ENCODE measurements at regions not wholly inside any gene's neighbourhood (a gene's known extent, or its start where the extent isn't known, plus 50 kb on each side); places are given as distances from the start of the nearest gene placed in this dataset.
"Not testable (repeated sequence)": the region's sequence is repeated elsewhere in the genome, so short reads cannot be mapped to it uniquely, and the experiment has no call there.

DNA sequence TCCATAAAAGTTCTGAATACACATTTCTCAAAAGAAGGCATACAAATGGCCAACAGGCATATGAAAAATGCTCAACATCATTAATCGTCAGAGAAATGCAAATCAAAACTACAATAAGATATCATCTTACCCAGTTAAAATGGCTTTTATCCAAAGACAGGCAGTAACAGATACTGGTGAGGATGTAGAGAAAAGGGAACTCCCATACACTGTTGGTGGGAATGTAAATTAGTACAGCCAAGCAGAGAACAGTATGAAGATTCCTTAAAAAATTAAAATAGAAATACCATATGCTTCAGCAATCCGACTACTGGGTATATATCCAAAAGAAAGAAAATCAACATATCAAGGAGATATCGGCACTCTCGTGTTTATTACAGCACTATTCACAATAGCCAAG lies 1312.5 kb downstream of the DSC3 start:
- Histone ChIP-seq H3K4me3 (ENCODE audit: insufficient read depth, low read depth, low read length) (no peak overlapping the region), H3K4me1 (ENCODE audit: control insufficient read depth, insufficient read depth, low read length) (no peaks in the 10 kb centered on the region), H3K27ac (ENCODE audit: insufficient read depth, low read depth, low read length, poor library complexity, severe bottlenecking) (no peak overlapping the region), H3K9me3 (ENCODE audit: control insufficient read depth, low read length) (no peaks in the 10 kb centered on the region), H3K27me3 (ENCODE audit: control insufficient read depth, insufficient read depth, low read length, poor library complexity, severe bottlenecking) (no peaks in the 10 kb centered on the region), H3K36me3 (ENCODE audit: control insufficient read depth, insufficient read depth, low read length) (no peaks in the 10 kb centered on the region)
- WGBS, 2 experiments = 93 to 95% methylated on average over 4 of the region's 4 CpGs

DNA sequence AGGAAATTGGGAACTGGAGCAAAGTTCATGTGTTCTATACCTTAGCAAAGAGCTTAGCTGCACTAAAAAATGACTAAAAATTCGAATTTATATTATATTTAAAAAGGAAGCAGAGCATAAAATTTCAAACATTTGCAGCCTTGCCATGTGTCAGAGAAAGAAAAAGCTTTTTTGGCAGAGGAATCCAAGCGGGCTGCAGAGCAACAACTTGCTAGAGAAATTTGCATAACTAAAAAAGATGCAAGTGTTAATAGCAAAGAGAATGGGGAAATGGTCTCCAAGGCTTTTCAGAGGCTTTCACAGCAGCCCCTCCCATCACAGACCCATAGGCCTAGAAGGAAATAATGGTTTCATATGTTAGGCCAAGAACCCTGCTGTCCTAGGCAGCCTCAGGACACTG lies 1315.9 kb downstream of the DSC3 start:
- no peaks in the 10 kb centered on the region for H3K4me1 ChIP-seq (ENCODE audit: control insufficient read depth, insufficient read depth, low read length)
- no peak overlapping the region for H3K27ac ChIP-seq (ENCODE audit: insufficient read depth, low read depth, low read length, poor library complexity, severe bottlenecking)
- no peak overlapping the region for H3K4me3 ChIP-seq (ENCODE audit: insufficient read depth, low read depth, low read length)
- WGBS, 2 experiments = 25 to 57% methylated on average over 1 to 2 of the region's 2 CpGs
- no peaks in the 10 kb centered on the region for H3K9me3 ChIP-seq (ENCODE audit: control insufficient read depth, low read length)
- H3K27me3 ChIP-seq (ENCODE audit: control insufficient read depth, insufficient read depth, low read length, poor library complexity, severe bottlenecking) = no peaks in the 10 kb centered on the region
- no peaks in the 10 kb centered on the region for H3K36me3 ChIP-seq (ENCODE audit: control insufficient read depth, insufficient read depth, low read length)

- H3K27me3 ChIP-seq (ENCODE audit: control insufficient read depth, insufficient read depth, low read length, poor library complexity, severe bottlenecking); H3K9me3 ChIP-seq (ENCODE audit: control insufficient read depth, low read length); H3K27ac ChIP-seq (ENCODE audit: insufficient read depth, low read depth, low read length, poor library complexity, severe bottlenecking); H3K36me3 ChIP-seq (ENCODE audit: control insufficient read depth, insufficient read depth, low read length); H3K4me1 ChIP-seq (ENCODE audit: control insufficient read depth, insufficient read depth, low read length); H3K4me3 ChIP-seq (ENCODE audit: insufficient read depth, low read depth, low read length): not testable (repeated sequence)
- 93% methylated on average over 18 to 21 of the region's 21 CpGs for WGBS, 2 experiments
Measured at GRCh38 chr18:29723486-29723885, 1319.1 kb downstream of the DSC3 start.

- H3K4me3 ChIP-seq (ENCODE audit: insufficient read depth, low read depth, low read length); H3K36me3 ChIP-seq (ENCODE audit: control insufficient read depth, insufficient read depth, low read length); H3K9me3 ChIP-seq (ENCODE audit: control insufficient read depth, low read length); H3K27me3 ChIP-seq (ENCODE audit: control insufficient read depth, insufficient read depth, low read length, poor library complexity, severe bottlenecking); H3K27ac ChIP-seq (ENCODE audit: insufficient read depth, low read depth, low read length, poor library complexity, severe bottlenecking); H3K4me1 ChIP-seq (ENCODE audit: control insufficient read depth, insufficient read depth, low read length): not testable (repeated sequence)
- WGBS, 2 experiments = 92 to 95% methylated on average over 8 of the region's 8 CpGs
Measured at GRCh38 chr18:29715960-29716359, 1326.6 kb downstream of the DSC3 start.

GRCh38 chr18:29712785-29713184 lies 1329.8 kb downstream of the DSC3 start:
- Histone ChIP-seq H3K36me3 (ENCODE audit: control insufficient read depth, insufficient read depth, low read length) (no peaks in the 10 kb centered on the region), H3K27me3 (ENCODE audit: control insufficient read depth, insufficient read depth, low read length, poor library complexity, severe bottlenecking) (no peaks in the 10 kb centered on the region)
- 94 to 96% methylated on average over 5 of the region's 5 CpGs for WGBS, 2 experiments

DNA sequence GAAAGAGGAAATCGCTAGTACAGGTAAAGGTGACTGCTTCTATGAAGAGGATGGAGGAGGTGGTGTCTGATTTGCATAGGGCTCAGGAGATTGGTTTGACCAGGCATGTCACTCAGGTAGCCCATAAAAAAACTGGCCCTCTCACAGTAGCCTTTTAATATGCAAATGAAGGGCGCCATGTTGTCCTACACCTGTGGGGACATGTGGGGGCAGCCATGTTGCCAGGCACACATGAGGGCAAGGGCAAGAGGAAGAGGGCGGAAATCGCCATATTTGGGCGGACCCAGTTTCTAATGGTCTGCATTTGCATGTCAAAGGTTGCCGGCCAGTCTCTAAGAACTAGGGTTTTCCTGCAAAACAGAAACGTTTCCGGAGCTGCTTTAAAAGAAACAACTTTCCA lies 1330.6 kb downstream of the DSC3 start:
- Histone ChIP-seq H3K4me3 (ENCODE audit: insufficient read depth, low read depth, low read length) (no peak overlapping the region), H3K9me3 (ENCODE audit: control insufficient read depth, low read length) (no peaks in the 10 kb centered on the region), H3K36me3 (ENCODE audit: control insufficient read depth, insufficient read depth, low read length) (no peaks in the 10 kb centered on the region), H3K4me1 (ENCODE audit: control insufficient read depth, insufficient read depth, low read length) (no peaks in the 10 kb centered on the region), H3K27ac (ENCODE audit: insufficient read depth, low read depth, low read length, poor library complexity, severe bottlenecking) (no peak overlapping the region), H3K27me3 (ENCODE audit: control insufficient read depth, insufficient read depth, low read length, poor library complexity, severe bottlenecking) (no peaks in the 10 kb centered on the region)
- 82 to 85% methylated on average over 8 of the region's 8 CpGs for WGBS, 2 experiments

More at GRCh38 chr18:29712785-29713184, 1329.8 kb downstream of the DSC3 start:
- H3K4me1 ChIP-seq (ENCODE audit: control insufficient read depth, insufficient read depth, low read length) = no peaks in the 10 kb centered on the region
- no peaks in the 10 kb centered on the region for H3K9me3 ChIP-seq (ENCODE audit: control insufficient read depth, low read length)
- no peak overlapping the region for H3K4me3 ChIP-seq (ENCODE audit: insufficient read depth, low read depth, low read length)
- no peak overlapping the region for H3K27ac ChIP-seq (ENCODE audit: insufficient read depth, low read depth, low read length, poor library complexity, severe bottlenecking)

DNA sequence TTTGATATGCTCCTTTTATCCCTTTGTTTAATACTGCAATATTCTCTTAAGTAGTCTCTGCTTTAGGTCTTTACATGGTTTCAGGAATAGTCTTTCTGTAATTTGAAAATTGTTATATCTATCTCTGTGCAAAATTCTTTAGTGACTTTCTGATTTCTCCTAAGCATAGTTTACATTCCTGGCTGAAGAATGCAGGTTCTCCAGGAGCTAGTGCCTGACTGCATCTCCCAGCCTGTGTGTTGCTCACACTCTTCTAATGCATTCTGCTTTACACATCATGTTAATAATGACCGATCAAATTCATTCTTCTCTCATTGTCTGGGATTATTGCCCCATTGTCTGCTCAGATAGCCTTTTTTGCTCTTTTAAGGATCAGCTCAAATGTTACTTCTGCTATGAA lies 1349.2 kb downstream of the DSC3 start:
- WGBS, 2 experiments = 95 to 96% methylated on average over 1 of the region's 1 CpG
- no peaks in the 10 kb centered on the region for H3K9me3 ChIP-seq (ENCODE audit: control insufficient read depth, low read length)
- H3K4me3 ChIP-seq (ENCODE audit: insufficient read depth, low read depth, low read length) = no peak overlapping the region
- no peaks in the 10 kb centered on the region for H3K36me3 ChIP-seq (ENCODE audit: control insufficient read depth, insufficient read depth, low read length)
- H3K4me1 ChIP-seq (ENCODE audit: control insufficient read depth, insufficient read depth, low read length) = no peaks in the 10 kb centered on the region
- H3K27ac ChIP-seq (ENCODE audit: insufficient read depth, low read depth, low read length, poor library complexity, severe bottlenecking) = no peak overlapping the region
- H3K27me3 ChIP-seq (ENCODE audit: control insufficient read depth, insufficient read depth, low read length, poor library complexity, severe bottlenecking) = no peaks in the 10 kb centered on the region

DNA sequence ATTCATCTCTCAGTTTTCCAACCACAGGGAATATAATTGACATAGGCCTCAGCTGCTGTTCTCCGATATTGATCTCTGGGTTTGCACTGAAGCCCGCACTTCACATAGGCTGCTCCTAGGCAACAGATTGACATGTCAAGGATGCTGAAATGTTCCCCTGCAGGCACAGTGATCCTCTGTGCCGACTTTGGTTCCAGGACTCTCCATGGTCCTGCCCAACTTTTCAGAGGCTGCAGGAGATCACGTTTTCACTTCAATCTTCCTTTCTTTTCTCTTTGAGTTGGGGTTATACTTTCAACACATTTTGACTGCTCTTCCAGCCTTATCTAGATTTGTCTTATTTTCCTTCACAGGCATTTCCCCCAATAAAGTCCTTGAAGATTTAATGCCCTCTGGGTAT lies 1361.0 kb downstream of the DSC3 start:
- Histone ChIP-seq H3K27me3 (ENCODE audit: control insufficient read depth, insufficient read depth, low read length, poor library complexity, severe bottlenecking) (no peaks in the 10 kb centered on the region), H3K4me1 (ENCODE audit: control insufficient read depth, insufficient read depth, low read length) (no peaks in the 10 kb centered on the region), H3K36me3 (ENCODE audit: control insufficient read depth, insufficient read depth, low read length) (no peaks in the 10 kb centered on the region), H3K27ac (ENCODE audit: insufficient read depth, low read depth, low read length, poor library complexity, severe bottlenecking) (no peak overlapping the region), H3K4me3 (ENCODE audit: insufficient read depth, low read depth, low read length) (no peak overlapping the region), H3K9me3 (ENCODE audit: control insufficient read depth, low read length) (no peaks in the 10 kb centered on the region)
- WGBS, 2 experiments = 89 to 93% methylated on average over 4 of the region's 4 CpGs

GRCh38 chr18:29664278-29665036 lies 1378.1 kb downstream of the DSC3 start:
- Histone ChIP-seq H3K36me3 (ENCODE audit: control insufficient read depth, insufficient read depth, low read length) (no peaks in the 10 kb centered on the region), H3K27ac (ENCODE audit: insufficient read depth, low read depth, low read length, poor library complexity, severe bottlenecking) (no peak overlapping the region), H3K27me3 (ENCODE audit: control insufficient read depth, insufficient read depth, low read length, poor library complexity, severe bottlenecking) (no peaks in the 10 kb centered on the region), H3K4me1 (ENCODE audit: control insufficient read depth, insufficient read depth, low read length) (no peaks in the 10 kb centered on the region), H3K4me3 (ENCODE audit: insufficient read depth, low read depth, low read length) (no peak overlapping the region), H3K9me3 (ENCODE audit: control insufficient read depth, low read length) (no peaks in the 10 kb centered on the region)
- WGBS, 2 experiments = 60 to 100% methylated on average over 1 to 3 of the region's 4 CpGs

GRCh38 chr18:29661924-29662323 lies 1380.6 kb downstream of the DSC3 start:
- H3K4me3 ChIP-seq (ENCODE audit: insufficient read depth, low read depth, low read length) = no peak overlapping the region
- WGBS, 2 experiments = 85 to 92% methylated on average over 2 of the region's 3 CpGs

DNA sequence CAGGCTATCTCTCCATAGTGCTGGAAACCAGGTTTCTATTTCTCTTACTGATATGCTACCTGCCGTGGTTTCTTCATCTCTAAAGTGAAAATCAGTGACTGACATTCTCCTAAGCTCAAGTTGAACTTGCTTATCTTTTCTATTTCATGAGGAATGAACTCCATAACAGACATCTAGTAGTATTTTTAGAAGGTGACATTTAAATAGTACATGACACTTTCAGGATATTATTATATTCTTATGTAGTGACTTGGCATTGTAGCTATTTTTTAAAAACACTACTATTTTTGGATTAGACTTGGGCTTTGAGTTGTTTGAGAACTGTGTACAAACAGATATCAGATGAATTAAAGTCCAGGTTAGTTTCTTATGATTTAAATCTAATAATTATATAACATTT lies 1381.8 kb downstream of the DSC3 start:
- H3K9me3 ChIP-seq (ENCODE audit: control insufficient read depth, low read length) = no peaks in the 10 kb centered on the region
- H3K4me3 ChIP-seq (ENCODE audit: insufficient read depth, low read depth, low read length) = no peak overlapping the region
- no peak overlapping the region for H3K27ac ChIP-seq (ENCODE audit: insufficient read depth, low read depth, low read length, poor library complexity, severe bottlenecking)
- no peaks in the 10 kb centered on the region for H3K36me3 ChIP-seq (ENCODE audit: control insufficient read depth, insufficient read depth, low read length)
- 87 to 89% methylated on average over 1 of the region's 1 CpG for WGBS, 2 experiments
- no peaks in the 10 kb centered on the region for H3K27me3 ChIP-seq (ENCODE audit: control insufficient read depth, insufficient read depth, low read length, poor library complexity, severe bottlenecking)
- no peaks in the 10 kb centered on the region for H3K4me1 ChIP-seq (ENCODE audit: control insufficient read depth, insufficient read depth, low read length)

More at GRCh38 chr18:29661924-29662323, 1380.6 kb downstream of the DSC3 start:
- H3K36me3 ChIP-seq (ENCODE audit: control insufficient read depth, insufficient read depth, low read length) = no peaks in the 10 kb centered on the region
- H3K4me1 ChIP-seq (ENCODE audit: control insufficient read depth, insufficient read depth, low read length) = no peaks in the 10 kb centered on the region
- no peak overlapping the region for H3K27ac ChIP-seq (ENCODE audit: insufficient read depth, low read depth, low read length, poor library complexity, severe bottlenecking)
- no peaks in the 10 kb centered on the region for H3K9me3 ChIP-seq (ENCODE audit: control insufficient read depth, low read length)
- no peaks in the 10 kb centered on the region for H3K27me3 ChIP-seq (ENCODE audit: control insufficient read depth, insufficient read depth, low read length, poor library complexity, severe bottlenecking)
